HG03159 (cell line): ENCODE measurements at regions not wholly inside any gene's neighbourhood (a gene's known extent, or its start where the extent isn't known, plus 50 kb on each side); places are given as distances from the start of the nearest gene placed in this dataset.

Experiments used
- ATAC-seq: cut with Tn5 transposase; IDR thresholded peaks from one replicate; pipeline ENCODE4 v1.9.1; 2021; ENCODE audit warnings: mild to moderate bottlenecking, moderate library complexity; ENCODE audit not compliant: unreplicated experiment

DNA sequence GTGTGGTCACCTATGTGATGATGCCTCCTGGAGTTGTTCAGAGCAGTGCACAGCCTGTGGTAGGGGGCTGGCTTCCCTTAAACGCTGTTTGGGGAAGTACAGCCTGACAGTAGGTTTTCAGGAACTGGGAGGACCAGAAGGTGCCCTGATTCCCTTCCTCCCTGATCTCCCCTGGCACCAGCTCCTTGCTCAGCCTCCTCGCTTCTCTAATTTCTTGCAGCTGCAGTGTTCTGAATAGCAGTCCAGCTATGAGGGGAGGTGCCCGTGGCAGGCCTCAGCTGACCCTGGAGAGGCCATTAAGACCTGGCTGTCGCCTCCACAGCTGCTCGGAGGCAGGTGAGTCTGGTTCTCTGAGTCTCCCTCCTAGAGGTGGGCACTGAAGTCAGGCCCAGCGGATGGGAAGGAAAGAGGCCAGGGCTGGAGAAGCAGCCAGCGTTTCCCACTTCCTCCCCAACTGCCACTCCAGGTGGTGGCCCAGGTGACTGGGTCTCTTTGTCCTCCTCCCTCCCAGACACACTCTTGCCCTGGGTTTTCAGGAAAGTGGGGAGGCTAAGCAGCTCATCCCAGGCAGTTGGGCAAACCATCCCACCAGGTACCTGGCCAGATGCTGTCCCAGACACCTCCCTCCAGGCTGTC is 52.0 kb upstream of the RPL11 start:
- ATAC-seq: no peak

DNA sequence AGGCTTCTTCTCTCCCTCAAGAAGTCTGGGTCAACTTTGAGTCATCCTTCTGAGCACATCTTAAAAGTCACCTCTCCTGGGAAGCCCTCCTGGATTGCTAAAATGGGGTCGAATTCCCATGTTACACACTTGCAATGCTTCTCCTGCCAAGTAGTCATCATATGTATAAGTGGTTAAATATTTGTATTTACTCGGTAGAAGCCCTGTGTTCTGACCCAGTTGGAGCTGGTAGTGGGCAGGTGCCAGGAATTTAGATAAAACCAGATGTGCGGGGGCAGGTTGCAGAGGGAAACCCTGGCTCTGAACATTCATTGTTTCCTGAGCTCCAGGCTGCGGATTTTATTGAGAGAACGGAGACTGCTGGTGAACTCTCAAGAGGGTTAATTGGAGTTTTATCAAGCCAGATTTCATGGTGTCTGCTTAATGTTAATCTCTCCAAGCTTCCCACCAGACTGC is 52.8 kb upstream of the RPL11 start:
- ATAC-seq: no peak

DNA sequence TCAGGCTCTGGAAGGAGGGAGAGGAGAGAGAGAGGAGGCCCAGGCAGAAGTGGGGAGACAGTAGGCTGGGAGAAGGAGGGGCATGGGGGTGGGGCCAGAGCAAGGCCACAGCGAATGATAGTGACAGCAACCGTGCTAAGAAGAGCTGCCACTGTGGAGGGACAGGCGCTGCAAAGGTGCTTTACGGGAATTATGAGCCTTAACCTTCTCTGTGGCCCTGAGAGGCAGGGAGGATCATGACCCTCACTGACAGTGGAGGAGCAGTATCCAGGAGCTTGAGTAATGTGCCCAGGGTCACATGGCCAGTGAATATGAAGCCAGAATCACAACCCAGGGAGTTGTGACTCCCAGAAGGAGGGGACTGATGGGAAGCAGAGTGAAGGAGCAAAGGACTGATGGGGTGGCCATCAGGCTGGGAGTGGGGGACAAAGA is 53.4 kb upstream of the RPL11 start:
- no peak for ATAC-seq

DNA sequence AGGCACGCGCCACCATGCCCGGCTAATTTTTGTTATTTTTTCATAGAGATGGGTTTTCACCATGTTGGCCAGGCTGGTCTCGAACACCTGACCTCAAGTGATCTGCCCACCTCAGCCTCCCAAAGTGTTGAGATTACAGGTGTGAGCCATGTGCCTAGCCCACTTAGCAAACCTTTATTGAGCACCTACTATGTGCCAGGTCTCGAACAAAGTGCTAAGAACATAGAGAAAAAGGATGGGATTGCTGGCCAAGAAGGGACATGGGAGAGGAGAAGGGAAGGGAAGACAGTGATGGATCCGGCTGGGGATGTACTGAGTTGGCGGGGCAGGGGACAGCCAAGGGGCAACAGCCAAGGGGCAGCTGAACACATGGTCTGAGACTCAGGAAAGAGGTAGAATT is 55.6 kb upstream of the RPL11 start:
- ATAC-seq: no peak

DNA sequence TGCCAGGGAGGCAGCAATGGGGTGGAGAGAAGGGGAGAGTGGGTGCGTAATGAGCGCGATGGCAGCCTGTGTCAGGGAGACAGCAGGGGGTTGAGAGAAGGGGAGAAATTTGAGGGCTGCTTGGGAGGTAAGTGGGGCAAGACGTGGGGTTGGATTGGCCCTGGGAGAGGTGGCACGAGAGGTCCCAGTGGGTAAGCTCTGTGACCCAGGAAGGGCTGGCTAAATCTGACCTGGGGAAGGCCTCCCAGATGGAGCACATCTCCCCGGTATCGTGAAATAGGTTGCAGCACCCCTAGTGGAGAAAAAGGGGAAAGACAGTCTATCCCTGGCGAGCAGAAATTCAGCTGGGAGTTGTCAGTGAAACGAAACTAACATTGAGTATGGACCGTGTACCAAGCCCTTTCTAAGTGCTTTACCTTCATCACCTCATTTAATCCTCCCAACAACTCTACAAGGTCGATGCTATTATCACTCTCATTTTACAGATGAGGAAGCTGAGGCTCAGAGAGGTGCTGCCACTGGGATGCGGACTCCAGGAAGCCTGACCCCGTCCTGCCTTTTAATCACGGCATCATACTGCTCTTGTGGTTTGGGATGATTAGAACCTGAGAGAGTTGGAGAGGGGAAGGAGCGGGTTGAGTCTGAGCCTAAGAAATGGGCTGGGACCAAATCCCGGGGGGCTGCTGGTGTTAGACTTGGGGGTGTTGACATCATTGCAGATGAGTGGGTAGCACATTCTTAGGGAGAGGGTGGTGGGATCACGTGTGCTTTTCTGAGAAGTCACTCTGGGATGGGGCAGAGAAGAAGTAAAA is 56.6 kb upstream of the RPL11 start:
- ATAC-seq: no peak

DNA sequence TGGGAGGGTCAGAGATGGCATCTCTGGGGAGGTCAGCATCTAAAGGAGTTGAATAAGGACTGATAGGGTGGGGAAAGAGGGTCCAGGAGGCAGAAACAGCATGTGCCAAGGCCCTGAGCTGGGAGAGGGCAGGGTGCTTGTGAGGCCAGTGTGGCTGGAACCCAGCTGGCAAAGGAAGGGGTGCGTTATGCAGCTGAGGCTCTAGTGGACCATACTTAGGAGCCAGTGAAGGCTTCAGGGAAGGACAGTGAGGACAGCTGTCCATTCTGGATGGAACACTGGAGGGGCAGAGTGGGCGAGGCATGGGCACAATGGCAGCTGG is 57.1 kb upstream of the RPL11 start:
- ATAC-seq: no peak

DNA sequence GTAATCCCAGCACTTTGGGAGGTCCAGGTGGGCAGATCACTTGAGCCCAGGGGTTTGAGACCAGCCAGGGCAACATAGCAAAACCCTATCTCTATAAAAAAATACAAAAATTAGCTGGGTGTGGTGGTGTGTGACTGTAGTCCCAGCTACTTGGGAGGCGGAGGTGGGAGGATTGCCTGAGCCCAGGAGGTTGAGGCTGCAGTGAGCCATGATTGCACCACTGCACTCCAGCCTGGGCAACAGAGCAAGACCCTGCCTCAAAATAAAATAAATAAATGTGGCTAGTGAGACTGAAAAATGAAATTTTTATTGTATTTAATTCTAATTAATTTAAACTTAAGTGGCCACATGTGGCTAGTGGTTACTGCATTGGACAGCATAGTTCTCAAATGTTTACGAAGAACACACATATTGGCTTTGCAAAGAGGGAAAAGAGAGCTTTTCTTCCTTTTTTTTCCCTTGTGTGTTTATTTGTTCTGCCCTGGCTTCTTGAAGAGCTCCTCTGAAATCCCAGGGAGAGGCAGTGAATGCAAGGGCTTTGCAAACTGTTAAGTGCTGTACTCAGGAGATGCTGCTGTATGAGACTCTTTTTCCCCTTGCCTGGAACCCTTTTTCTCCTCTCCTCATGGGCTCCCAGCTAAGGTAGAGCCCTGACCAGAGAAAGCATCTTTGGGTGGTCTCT is 59.0 kb upstream of the RPL11 start:
- ATAC-seq: no peak

DNA sequence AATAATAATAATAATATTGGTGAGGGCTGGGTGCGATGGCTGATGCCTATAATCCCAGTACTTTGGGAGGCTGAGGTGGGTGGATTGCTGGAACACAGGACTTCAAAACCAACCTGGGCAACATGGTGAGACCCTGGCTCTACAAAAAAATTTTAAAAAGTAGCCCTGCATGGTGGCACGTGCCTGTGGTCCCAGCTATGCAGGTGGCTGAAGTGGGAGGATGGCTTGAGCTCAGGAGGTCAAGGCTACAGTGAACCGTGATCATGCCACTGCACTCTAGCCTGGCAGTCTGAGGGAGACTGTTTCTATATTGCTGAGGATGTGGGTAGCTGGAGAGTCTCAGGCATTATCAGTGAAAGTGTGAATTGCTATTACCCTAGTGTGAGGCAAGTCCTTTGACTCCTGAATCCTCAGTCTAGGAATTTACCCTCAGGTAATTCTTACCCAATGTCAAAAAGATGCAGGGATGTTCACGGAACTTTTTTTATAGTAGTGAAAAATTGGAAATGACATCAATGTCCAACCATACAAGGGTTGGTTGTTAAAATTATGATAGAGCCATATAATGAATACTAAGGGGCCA is 61.8 kb upstream of the RPL11 start:
- no peak for ATAC-seq

DNA sequence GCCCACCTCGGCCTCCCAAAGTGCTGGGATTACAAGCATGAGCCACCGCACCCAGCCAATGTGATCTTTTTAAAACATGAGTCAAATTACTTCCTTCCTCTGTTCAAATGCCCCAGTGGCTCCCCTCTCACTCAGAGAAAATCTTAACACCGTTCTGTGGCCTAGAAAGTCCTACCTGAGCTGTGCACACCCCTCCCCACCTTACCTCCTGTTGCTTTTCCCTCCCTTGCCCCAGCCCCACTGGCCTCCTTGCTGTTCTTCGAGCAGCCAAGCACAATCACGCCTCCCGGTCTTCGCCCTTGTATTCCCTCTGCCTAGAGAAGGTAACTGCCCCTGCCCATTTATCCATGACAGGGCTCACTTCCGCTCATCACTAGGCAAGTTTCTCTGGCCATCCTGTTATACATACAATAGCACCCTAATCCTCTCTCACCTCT is 62.6 kb upstream of the RPL11 start:
- no peak for ATAC-seq

DNA sequence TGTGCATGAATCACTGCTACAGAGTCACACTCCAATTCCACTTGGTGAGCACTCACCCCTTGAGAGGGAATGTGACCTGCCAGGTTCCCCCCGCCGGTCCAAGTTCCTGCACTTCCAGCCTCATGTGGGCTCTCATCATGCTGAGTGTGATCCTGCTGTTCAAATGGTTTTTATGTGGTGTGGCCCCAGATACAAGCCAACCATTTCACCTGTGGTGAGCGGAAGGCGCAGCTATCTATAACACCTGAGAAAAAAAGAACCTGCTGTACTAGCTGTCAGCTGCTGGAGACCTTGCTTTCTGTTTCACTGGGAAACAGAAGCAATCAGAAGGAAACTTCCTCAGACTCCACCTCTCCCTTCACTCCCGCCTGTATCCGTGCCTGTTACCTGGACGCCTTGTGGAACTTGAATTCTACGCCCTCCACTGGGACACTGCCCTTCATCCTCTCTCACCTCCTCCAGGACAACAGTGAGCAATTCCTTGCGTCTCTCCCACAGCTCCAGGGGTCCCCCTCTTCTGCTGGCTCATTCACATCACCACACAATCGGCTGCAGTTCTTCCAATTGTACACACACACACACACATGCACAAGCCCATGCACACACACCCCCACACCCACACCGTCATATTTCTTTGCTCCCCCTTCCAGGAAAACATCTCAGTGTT is 64.4 kb upstream of the RPL11 start:
- no peak for ATAC-seq

DNA sequence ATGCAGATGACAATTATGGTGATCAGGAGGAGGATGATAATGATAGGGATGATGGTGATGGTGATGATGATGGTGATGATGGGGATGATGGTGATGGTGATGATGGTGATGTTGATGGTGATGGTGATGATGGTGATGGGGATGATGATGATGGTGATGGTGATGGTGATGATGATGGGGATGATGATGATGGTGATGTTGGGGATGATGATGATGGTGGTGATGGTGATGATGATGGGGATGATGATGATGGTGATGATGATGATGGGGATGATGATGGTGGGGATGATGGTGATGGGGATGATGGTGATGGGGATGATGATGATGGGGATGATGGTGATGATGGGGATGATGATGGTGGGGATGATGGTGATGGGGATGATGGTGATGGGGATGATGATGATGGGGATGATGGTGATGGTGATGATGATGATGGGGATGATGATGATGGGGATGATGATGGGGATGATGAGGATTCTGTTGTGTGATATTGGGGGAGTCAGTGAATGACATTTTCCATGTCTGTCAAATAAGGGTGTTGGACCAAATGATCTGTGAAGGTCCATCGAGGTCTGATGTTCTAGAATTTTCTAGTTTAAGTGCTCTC is 65.6 kb upstream of the RPL11 start:
- no peak for ATAC-seq

DNA sequence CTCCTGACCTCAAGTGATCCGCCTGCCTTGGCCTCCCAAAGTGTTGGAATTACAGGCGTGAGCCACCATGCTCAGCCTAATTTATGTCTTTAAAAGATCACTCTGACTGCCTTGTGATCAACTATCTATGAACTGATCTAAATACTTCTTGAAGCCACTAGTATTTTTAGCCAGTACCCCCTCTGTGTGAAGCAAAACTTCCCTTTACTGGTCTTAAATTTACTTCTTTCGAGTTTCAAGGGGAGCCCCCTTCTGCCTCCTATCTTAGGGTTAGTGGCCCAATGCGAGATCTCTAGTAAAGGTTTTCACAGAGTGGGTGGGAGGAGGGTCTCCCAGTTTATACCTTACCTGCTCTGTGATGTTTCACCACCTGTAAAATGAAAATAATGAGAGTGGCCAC is 66.1 kb upstream of the RPL11 start:
- no peak for ATAC-seq

DNA sequence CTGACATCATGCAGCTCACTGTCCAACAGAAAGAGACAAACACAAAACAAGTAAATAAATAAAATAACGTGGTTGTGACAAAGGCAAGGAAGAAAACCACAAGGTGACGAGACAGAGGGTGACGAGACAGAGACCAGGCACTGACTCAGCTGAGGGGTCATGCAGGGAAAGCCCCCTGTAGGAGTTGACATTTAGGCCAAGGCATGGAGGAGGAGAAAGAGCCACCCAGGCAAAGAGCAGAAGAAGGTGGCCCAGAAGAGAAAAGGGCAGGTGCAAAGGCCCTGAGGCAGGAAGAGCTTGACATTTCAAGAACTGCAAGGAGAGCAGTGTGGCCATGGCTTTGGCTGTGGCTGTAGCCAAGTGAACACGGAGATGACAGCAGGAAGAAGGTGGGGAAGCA is 65.1 kb upstream of the ID3 start:
- ATAC-seq: no peak

DNA sequence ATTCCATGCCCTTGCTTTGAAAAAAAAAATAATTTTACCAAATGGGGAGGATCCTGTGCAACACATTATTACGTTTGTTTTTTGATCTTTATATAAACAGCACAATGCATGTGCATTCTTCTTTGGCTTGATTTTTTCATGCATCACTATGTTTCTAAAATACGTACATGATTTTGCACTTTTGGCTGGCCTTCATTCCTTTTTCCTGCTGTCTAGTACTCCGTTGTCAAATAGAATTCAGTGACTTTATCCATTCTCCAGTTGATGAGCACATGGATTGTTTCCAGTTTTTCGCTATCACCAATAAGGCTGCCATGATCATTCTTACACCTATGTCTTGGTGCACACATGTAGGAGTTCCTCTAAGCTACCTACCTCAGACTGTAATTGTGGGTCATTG is 63.0 kb upstream of the ID3 start:
- ATAC-seq: no peak

DNA sequence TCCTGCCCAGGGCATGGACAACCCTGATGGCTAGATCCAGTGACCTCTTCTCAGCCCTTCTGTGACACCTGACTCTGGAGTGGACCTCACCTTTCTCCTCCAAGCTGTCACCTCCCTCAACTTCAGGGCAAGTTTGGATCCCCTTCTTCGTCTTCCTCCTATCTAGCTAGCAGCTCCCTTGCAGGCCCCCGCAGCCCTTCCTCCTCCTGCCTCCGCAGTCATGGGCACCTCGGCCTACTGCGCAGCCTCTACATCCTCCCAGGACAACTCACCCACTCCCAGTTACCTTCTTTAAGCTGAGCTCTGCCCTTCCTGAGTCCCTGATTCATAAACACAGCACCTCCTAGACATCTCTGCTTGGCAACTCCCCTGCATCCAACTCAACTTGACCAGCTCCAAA is 61.3 kb upstream of the ID3 start:
- ATAC-seq: no peak

DNA sequence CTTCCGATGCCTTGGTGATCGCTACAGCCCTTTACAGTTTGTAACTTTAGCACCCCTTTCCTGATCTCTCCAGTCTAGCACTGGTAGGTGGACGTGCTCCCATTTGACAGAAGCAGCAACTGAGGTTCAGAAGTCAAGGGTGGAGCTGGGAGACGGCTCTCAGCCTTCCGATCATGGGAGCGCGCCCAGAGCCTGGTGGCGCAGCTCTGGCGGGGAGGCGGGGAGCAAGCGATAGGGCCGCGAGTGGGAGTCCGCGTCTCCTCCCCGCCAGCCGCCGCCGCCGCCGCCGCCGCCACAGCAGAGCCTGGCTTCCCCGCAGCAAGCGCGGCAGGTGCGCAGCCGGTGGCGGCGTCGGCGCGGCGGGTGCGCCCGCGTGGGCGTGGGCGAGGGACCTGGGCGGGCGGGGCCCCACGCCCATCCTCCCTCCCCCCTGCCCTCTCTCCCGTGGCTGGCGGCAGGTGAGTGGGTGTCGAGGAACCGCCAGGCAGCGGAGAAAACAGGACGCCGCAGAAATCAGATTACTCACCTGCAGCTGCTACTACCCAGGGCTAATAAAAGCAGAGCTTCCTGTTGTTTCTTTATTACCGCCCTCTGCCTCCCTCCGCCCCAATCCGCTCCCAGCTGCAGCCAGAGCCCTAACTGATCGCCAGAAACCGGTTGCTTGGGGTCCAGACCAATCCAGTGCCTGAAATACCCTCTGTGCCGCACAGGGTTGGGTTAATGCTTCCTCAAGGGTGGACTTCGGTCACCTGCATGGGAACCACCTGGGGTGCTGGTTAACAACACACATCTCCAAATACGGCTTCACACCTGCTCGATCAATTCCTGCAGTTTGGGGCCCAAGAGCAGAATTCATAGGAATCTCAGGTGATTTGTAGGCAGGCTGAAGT is 60.2 kb upstream of the ID3 start:
- ATAC-seq: peak; percentile 72

DNA sequence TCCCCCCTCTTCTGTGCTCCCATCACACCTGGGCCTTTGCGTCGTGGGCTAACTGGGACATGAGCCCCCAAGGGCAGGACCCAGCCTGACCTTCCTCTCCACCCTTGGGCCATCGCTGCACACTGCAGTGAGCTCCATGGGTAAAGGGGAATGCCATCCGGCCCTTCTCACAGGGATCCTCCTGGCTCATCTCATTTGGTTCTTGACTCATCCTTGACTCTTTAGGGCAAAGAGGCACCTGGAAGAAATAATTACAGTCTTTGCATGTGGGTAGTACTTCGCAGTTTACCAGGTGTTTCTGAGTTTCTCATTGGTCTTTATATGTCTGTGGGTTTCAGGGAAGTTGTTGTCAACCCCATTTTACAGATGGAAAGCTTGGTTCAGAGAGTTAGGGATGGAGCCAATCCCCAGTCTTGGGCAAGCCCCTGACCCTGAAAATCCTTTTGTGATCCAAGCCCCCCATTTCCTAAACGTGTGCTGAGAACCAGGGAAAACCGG is 59.3 kb upstream of the ID3 start:
- ATAC-seq: no peak

DNA sequence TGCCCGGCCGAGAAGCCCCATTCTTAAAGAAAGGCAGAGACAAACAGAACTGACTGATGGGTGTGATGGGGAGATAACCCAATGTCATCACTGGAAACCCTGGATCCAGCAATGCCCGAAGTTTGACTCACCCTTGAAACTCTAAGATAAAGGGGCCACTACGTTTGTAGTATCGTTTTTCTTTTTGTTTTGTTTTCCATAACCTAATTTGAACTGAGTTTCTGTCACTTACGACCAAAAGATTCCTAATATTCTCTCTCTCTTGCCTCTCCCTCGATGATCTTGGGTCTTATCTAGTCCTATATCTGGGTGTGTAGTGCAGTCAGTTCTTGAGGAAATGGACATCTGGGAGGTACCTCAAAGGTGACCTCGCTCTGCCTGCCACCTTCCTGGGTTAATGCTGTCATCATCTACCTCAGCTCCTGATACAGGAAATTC is 57.8 kb upstream of the ID3 start:
- ATAC-seq: no peak

DNA sequence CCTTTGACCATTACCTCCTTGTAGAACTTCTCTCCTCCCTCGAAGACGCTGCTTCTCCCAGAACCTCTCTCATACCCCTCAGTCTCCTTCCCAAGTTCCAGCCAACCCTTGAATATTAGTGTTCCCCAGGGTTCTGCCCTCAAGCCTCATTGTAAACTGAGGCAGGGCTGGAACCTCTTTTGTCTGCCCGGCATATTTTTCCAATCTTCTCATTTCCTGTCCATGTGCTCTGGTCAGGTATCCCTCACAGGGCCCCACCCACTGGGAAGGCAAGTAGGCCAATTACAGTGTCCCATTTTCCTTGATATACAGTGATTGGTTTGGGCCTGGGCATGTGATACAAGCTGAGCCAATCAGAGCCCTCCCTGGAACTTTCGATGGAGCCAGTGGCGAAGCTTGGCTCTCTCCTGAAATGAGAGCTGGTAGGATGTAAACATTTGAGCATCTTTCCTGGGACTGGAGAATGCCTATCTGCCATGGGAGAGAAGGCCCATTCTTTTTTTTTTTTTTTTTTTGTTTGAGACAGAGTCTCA is 57.1 kb upstream of the ID3 start:
- ATAC-seq: no peak
